ENCODE measurements at regions not wholly inside any gene's neighbourhood (a gene's known extent, or its start where the extent isn't known, plus 50 kb on each side); places are given as distances from the start of the nearest gene placed in this dataset.

GRCh38 chr9:88937248-88937647 is 54.0 kb upstream of the S1PR3 start:
- H3K27ac ChIP-seq (ENCODE audit: low read depth, low read length) = no peak overlapping the region
- H2BK15ac ChIP-seq (ENCODE audit: low read length) = no peak overlapping the region
- H4K5ac ChIP-seq (ENCODE audit: insufficient read length, low read depth, low read length) = no peak overlapping the region
- H3K56ac ChIP-seq (replicated peaks; ENCODE audit: insufficient read length, low read depth, low read length) = no peak overlapping the region
- H2BK12ac ChIP-seq (ENCODE audit: low read depth, low read length) = no peak overlapping the region
- H3K23ac ChIP-seq (ENCODE audit: insufficient read length) = no peak overlapping the region
- no peak overlapping the region for H2BK20ac ChIP-seq (ENCODE audit: low read length)
- H4K91ac ChIP-seq (replicated peaks; ENCODE audit: insufficient read length, low read length) = no peak overlapping the region
- H2BK5ac ChIP-seq (ENCODE audit: low read depth, low read length) = no peak overlapping the region
- H3K4me3 ChIP-seq (ENCODE audit: extremely low read depth in 1 of 4, insufficient read depth in 2 of 4, low read depth in 3 of 4, low read length in 4 of 4) = no peak overlapping the region
- no peaks in the 10 kb centered on the region for H3K79me1 ChIP-seq (ENCODE audit: low read depth, low read length)
- no peaks in the 10 kb centered on the region for H3K27me3 ChIP-seq (replicated peaks in 1 of 4; ENCODE audit: control insufficient read depth in 3 of 4, extremely low read depth in 1 of 4, insufficient read depth in 3 of 4, low read length in 3 of 4)
- no peak overlapping the region for H3K14ac ChIP-seq (ENCODE audit: insufficient read length)
- H2AK5ac ChIP-seq (ENCODE audit: low read depth, low read length) = no peak overlapping the region
- no peaks in the 10 kb centered on the region for H3K4me1 ChIP-seq (replicated peaks in 1 of 4; ENCODE audit: control insufficient read depth in 3 of 4, insufficient read depth in 4 of 4, low read length in 3 of 4)
- no peak overlapping the region for H2AFZ ChIP-seq (ENCODE audit: low read length)
- no peak overlapping the region for H3K4ac ChIP-seq (replicated peaks; ENCODE audit: insufficient read length, low read depth, low read length)
- no peak overlapping the region for H3K18ac ChIP-seq (ENCODE audit: extremely low read depth, low read length)
- H3K79me2 ChIP-seq (ENCODE audit: control insufficient read depth in 1 of 2, insufficient read depth in 2 of 2, low read length in 2 of 2) = no peaks in the 10 kb centered on the region
- no peaks in the 10 kb centered on the region for H3K9me3 ChIP-seq (ENCODE audit: insufficient read depth in 2 of 2, low read depth in 1 of 2, low read length in 1 of 2)
- no peak overlapping the region for H3K9ac ChIP-seq (replicated peaks in 1 of 4; ENCODE audit: extremely low read depth in 1 of 4, low read depth in 3 of 4, low read length in 3 of 4)
- no peaks in the 10 kb centered on the region for H3K36me3 ChIP-seq (ENCODE audit: control insufficient read depth in 2 of 4, insufficient read depth in 4 of 4, low read length in 3 of 4)
- no peaks in the 10 kb centered on the region; the same call in 1 of the 2 replicates for H3K23me2 ChIP-seq (ENCODE audit: low read depth, low read length)
- no peak for TF ChIP-seq SP2 (IDR thresholded peaks at IDR 0.05; ENCODE audit: low read length)
- no peak for TF ChIP-seq JUN (IDR thresholded peaks at IDR 0.05; ENCODE audit: low read depth, low read length)
- no peak for TF ChIP-seq POU5F1 (IDR thresholded peaks at IDR 0.05; ENCODE audit: low read depth, low read length)
- no peak for TF ChIP-seq RXRA (IDR thresholded peaks at IDR 0.05; ENCODE audit: insufficient read depth, low read depth, low read length)
- TF ChIP-seq SP1 (IDR thresholded peaks at IDR 0.05; ENCODE audit: low read depth, low read length) = no peak
- TF ChIP-seq MAX (IDR thresholded peaks at IDR 0.05) = no peak
- TF ChIP-seq MAFK (IDR thresholded peaks at IDR 0.05; ENCODE audit: low read depth, low read length) = no peak
- DNase-seq (ENCODE audit: low read depth in 1 of 2, low spot score in 2 of 2) = no peak
- no peak overlapping the region for H3K4me2 ChIP-seq (ENCODE audit: insufficient read depth in 1 of 2, low read depth in 2 of 2, low read length in 2 of 2)
- WGBS, 2 experiments (ENCODE audit: extremely low coverage in 1 of 2, insufficient coverage in 1 of 2, insufficient read length in 1 of 2, insufficient replicate concordance in 2 of 2, low coverage in 1 of 2, low lambda C conversion rate in 2 of 2, missing lambda C conversion rate in 1 of 2) = 80% methylated on average over 3 of the region's 3 CpGs; no CpG with 5 or more reads in 1 of the 2 experiments
- no peaks in the 10 kb centered on the region for H4K20me1 ChIP-seq (replicated peaks in 1 of 2; ENCODE audit: control insufficient read depth in 1 of 2, insufficient read depth in 2 of 2, low read length in 2 of 2)
- POLR2A ChIA-PET (ENCODE audit: partially characterized antibody) = no interaction called here
- no peak for FAIRE-seq
- CTCF ChIA-PET (ENCODE audit: partially characterized antibody) = no interaction called here
- H4K8ac ChIP-seq (ENCODE audit: extremely low read depth, insufficient read depth, low read length) = no peak overlapping the region
- H2BK120ac ChIP-seq (replicated peaks; ENCODE audit: low read depth, low read length) = no peak overlapping the region

Data from H1 (cell line).